ENCODE measurements at regions not wholly inside any gene's neighbourhood (a gene's known extent, or its start where the extent isn't known, plus 50 kb on each side); places are given as distances from the start of the nearest gene placed in this dataset.
"Not testable (repeated sequence)": the region's sequence is repeated elsewhere in the genome, so short reads cannot be mapped to it uniquely, and the experiment has no call there.

DNA sequence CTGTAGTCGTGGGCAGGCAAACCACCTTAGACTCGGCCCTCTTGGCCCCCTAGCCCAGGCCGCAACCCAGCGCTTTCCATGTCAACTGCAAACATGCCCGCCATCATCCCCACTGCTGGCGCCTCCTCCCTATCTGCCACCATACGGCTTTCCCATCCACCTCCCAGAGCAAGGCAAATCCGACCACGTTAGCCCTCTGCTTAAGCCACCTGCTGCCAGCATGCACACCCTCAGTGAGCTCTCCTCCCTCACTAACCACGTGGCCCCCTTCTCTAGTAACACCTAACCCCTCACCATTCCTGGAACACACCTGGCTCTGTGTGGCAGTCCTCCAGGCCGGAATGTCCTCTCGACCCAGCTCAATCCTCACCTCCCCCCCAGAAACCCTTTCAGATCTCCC is 534.8 kb downstream of the TP53TG3F start:
- not testable (repeated sequence) for TF ChIP-seq TCF12 (IDR thresholded peaks at IDR 0.05); EP300 (IDR thresholded peaks at IDR 0.05; ENCODE audit: borderline replicate concordance in 1 of 2, low read depth in 1 of 2, low read length in 1 of 2); TEAD4 (IDR thresholded peaks at IDR 0.05; ENCODE audit: borderline replicate concordance, insufficient read depth); YY1 (IDR thresholded peaks at IDR 0.05; ENCODE audit: low read depth); POLR2AphosphoS5 (IDR thresholded peaks at IDR 0.05; ENCODE audit: low read depth, low read length); MXI1 (IDR thresholded peaks at IDR 0.05; ENCODE audit: low read depth, low read length); EZH2phosphoT487 (IDR thresholded peaks at IDR 0.05; ENCODE audit: borderline replicate concordance, low read depth); SMC3 (IDR thresholded peaks at IDR 0.05; ENCODE audit: low read depth, low read length)
- TF ChIP-seq, protein P1, sequence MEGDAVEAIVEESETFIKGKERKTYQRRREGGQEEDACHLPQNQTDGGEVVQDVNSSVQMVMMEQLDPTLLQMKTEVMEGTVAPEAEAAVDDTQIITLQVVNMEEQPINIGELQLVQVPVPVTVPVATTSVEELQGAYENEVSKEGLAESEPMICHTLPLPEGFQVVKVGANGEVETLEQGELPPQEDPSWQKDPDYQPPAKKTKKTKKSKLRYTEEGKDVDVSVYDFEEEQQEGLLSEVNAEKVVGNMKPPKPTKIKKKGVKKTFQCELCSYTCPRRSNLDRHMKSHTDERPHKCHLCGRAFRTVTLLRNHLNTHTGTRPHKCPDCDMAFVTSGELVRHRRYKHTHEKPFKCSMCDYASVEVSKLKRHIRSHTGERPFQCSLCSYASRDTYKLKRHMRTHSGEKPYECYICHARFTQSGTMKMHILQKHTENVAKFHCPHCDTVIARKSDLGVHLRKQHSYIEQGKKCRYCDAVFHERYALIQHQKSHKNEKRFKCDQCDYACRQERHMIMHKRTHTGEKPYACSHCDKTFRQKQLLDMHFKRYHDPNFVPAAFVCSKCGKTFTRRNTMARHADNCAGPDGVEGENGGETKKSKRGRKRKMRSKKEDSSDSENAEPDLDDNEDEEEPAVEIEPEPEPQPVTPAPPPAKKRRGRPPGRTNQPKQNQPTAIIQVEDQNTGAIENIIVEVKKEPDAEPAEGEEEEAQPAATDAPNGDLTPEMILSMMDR (IDR thresholded peaks at IDR 0.05) = not testable (repeated sequence)
- TF ChIP-seq, protein P2, sequence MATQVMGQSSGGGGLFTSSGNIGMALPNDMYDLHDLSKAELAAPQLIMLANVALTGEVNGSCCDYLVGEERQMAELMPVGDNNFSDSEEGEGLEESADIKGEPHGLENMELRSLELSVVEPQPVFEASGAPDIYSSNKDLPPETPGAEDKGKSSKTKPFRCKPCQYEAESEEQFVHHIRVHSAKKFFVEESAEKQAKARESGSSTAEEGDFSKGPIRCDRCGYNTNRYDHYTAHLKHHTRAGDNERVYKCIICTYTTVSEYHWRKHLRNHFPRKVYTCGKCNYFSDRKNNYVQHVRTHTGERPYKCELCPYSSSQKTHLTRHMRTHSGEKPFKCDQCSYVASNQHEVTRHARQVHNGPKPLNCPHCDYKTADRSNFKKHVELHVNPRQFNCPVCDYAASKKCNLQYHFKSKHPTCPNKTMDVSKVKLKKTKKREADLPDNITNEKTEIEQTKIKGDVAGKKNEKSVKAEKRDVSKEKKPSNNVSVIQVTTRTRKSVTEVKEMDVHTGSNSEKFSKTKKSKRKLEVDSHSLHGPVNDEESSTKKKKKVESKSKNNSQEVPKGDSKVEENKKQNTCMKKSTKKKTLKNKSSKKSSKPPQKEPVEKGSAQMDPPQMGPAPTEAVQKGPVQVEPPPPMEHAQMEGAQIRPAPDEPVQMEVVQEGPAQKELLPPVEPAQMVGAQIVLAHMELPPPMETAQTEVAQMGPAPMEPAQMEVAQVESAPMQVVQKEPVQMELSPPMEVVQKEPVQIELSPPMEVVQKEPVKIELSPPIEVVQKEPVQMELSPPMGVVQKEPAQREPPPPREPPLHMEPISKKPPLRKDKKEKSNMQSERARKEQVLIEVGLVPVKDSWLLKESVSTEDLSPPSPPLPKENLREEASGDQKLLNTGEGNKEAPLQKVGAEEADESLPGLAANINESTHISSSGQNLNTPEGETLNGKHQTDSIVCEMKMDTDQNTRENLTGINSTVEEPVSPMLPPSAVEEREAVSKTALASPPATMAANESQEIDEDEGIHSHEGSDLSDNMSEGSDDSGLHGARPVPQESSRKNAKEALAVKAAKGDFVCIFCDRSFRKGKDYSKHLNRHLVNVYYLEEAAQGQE (IDR thresholded peaks at IDR 0.05; ENCODE audit: low read depth, low read length) = not testable (repeated sequence)
